ENCODE measurements at regions not wholly inside any gene's neighbourhood (a gene's known extent, or its start where the extent isn't known, plus 50 kb on each side); places are given as distances from the start of the nearest gene placed in this dataset.

DNA sequence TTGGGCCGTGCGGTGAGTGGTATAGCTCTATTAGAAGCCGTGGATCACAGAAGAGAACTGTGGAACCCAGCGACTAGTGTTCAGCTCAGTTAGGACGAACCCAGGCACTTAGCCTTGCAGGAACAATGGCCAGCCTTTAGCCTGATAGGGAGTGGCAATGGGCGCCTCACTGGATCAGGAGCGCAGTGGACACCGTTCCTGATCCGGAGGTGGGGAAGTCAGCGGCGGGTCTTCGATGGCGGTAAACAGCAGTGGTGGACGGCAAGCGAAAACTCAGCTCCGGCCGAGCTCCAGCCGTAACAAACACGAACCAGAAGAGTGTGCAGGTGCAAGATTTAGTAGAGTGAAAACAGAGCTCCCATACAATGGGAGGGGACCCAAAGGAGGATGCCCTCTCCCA lies 340.0 kb downstream of the TLE4 start:
- TF ChIP-seq CTCF (IDR thresholded peaks at IDR 0.05; ENCODE audit: insufficient read depth, low read length, poor library complexity, severe bottlenecking): no peak
- no peak for TF ChIP-seq EZH2phosphoT487 (conservative IDR thresholded peaks at IDR 0.05; ENCODE audit: low read length)
